ENCODE measurements at regions not wholly inside any gene's neighbourhood (a gene's known extent, or its start where the extent isn't known, plus 50 kb on each side); places are given as distances from the start of the nearest gene placed in this dataset.

DNA sequence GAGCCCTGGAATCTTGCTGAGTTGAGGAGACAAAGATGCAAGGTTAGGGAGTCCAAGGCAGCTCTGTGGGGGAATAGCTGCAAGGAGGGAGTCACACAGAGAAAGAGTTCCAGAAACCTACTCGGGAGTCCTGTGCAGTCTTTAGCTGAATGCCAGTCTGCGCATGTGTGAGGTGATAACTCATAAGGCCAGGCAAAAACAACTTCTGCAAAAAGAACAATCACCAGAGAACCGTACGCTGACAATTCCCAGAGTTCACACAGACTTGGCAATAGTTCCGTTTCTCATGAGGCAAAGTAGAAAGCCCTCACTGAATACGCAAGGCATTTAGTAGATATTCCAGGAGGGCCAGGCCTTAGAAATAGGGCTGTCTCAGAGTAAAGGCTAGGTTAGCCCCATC, 135.2 kb upstream of the TAB2 start:
- H3K27ac ChIP-seq: no peak overlapping the region

DNA sequence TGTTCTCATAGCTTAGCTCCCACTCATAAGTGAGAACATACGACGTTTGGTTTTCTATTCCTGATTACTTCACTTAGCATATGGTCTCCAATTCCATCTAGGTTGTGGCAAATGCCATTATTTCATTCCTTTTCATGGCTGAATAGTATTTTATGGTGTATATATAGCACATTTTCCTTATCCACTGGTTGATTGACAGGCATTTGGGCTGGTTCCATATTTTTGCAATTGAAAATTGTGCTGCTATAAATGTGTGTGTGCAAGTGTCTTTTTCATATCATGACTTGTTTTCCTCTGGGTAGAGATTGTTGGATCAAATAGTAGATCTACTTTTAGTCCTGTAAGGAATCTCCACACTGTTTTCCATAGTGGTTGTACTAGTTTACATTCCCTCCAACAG, 133.0 kb upstream of the TAB2 start:
- TF ChIP-seq, protein P1, sequence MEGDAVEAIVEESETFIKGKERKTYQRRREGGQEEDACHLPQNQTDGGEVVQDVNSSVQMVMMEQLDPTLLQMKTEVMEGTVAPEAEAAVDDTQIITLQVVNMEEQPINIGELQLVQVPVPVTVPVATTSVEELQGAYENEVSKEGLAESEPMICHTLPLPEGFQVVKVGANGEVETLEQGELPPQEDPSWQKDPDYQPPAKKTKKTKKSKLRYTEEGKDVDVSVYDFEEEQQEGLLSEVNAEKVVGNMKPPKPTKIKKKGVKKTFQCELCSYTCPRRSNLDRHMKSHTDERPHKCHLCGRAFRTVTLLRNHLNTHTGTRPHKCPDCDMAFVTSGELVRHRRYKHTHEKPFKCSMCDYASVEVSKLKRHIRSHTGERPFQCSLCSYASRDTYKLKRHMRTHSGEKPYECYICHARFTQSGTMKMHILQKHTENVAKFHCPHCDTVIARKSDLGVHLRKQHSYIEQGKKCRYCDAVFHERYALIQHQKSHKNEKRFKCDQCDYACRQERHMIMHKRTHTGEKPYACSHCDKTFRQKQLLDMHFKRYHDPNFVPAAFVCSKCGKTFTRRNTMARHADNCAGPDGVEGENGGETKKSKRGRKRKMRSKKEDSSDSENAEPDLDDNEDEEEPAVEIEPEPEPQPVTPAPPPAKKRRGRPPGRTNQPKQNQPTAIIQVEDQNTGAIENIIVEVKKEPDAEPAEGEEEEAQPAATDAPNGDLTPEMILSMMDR (conservative IDR thresholded peaks at IDR 0.05): no peak
- no peak overlapping the region for H3K27ac ChIP-seq

More for the DNA sequence above, 135.2 kb upstream of the TAB2 start:
- TF ChIP-seq, protein P1 (conservative IDR thresholded peaks at IDR 0.05): no peak

DNA sequence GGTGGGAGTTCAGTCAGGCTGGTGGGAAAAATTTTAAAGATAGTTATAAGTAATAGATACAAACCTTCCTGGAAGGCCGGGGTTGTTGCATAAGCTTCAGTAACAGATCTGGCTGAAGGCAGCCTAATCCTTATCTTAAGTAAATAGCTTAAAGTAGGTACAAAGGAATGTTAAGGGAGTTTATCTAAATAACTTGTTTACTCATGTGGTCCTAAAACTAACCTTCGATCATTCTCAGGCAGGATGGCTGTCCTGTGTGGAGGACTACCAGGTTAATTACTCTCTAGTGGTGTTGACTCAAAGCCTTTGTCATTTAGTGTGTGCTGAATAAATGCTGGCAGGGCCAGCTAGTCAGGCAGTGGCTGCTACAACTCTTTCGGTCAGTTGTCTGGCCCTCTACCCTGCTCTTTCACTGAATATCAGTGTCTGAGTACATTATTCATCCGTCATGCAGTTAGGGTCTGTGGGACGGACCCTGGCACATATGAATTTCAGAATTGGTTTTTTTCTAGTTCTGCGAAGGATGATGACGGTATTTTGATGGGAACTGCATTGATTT, 131.6 kb upstream of the TAB2 start:
- TF ChIP-seq, protein P1 (conservative IDR thresholded peaks at IDR 0.05): no peak
- no peak overlapping the region for H3K27ac ChIP-seq

DNA sequence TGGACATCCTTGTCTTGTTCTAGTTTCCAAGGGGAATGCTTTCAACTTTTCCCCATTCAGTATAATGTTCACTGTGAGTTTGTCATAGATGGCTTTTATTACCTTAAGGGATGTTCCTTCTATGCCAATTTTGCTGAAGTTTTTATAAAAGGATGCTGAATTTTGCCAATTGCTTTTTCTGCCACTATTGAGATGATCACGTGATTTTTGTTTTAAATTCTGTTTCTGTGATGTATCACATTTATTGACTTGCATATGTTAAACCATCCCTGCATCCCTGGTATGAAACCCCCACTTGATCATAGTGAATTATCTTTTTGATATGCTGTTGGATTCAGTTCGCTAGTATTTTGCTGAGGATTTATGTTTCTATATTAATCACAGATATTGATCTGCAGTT, 130.6 kb upstream of the TAB2 start:
- TF ChIP-seq, protein P1 (conservative IDR thresholded peaks at IDR 0.05): no peak
- no peak overlapping the region for H3K27ac ChIP-seq

DNA sequence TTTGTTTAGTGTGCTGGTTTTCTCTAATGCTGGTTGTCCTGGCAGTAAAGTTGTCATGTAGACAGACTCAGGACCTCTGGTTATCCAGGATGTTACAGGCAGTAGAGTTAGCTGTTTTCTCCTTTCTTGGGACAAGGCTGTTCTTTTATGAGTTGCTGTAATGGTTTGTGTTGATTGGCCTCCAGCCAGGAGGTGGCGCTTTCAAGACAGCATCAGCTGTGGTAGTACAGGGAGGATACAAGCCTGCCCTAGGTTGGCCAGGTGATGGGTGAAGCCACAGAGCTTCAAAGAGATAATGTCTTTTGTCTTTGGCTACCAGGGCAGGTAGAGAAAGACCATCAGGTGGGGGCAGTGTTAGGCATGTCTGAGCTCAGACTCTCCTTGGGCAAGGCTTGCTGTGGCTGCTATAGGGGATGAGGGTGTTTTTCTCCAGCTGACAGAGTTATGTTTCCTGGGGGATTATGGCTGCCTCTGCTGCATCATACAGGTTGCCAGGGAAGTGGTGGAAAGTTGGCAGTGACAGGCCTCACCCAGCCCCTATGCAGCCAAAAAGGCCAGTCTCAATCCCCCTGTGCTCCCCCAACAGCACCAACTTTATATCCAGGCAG, 127.2 kb upstream of the TAB2 start:
- TF ChIP-seq, protein P1 (conservative IDR thresholded peaks at IDR 0.05): peak; percentile 31; the same call in 1 of the 2 replicates
- H3K27ac ChIP-seq: no peak overlapping the region

DNA sequence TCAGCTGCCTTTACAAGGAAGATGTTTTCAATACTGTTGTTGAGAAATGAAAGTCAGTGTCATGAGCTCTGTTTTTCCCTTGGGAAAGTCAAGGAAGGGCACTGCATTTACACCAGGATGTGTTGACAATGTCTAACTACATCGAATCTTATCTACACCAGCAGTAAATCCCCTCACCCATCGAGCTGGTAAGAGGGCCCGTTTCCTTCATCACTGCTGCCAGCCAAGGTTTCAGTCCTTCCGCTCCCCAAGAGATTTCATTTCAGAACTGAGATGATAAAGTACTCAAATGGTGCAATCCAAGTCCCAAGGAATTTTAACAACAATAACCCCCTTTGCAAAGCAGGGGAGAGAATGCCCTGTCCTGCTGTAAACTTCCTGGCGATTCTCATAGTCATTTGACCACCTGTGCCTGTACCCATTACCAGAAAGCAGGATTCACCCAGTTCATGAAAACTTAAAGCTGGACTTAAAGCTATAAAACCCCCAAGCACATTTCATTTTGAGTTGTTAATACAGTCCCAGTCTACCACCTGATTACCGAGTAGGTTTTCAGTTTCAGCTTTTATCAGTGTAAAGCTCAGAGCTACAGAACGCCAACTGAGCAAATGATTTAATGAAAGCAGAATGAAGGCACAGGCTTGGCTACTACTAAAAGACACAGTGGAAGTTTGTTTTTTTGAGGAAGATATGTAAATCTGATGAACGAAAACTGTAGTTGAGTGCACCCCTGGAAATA, 122.5 kb upstream of the TAB2 start:
- TF ChIP-seq, protein P1 (conservative IDR thresholded peaks at IDR 0.05): no peak
- no peak overlapping the region for H3K27ac ChIP-seq

DNA sequence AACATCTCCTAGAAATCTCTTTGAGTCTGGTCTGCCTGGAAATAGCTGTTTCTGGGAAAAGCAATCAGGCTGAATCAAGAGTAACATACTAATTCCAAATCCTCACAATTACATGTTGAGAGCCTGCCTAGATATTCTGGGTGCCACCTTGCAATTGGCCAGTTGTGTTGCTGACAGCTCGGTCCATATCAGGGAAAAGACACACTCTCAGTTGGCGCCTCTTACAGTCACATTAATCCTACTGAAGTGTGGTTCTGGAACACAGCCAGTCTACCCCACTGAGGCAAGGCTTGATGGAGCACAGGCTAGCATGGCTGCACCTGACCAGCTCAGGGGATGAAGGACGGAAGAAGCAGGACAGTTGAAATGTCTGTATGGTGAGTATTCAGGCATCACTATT, 121.4 kb upstream of the TAB2 start:
- no peak overlapping the region for H3K27ac ChIP-seq
- TF ChIP-seq, protein P1 (conservative IDR thresholded peaks at IDR 0.05): no peak
